ENCODE measurements at regions not wholly inside any gene's neighbourhood (a gene's known extent, or its start where the extent isn't known, plus 50 kb on each side); places are given as distances from the start of the nearest gene placed in this dataset.

DNA sequence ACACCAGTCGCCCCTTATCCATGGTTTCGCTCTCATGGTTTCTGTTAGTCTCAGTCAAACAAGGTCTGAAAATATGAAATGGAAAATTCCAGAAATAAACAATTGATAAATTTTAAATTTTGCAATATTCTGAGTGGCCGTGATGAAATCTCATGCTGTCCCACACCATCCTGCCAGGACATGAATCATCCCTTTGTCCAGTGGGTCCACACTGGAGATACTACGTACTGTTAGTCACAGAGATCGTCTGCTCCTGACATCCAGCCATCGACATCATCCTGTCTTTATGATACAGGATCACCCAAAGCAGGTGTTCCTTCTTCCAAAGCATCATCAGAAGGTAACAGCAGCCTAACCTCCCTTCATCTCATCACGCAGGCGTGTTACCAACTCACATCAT is 76.5 kb upstream of the MSX1 start:
- WGBS (ENCODE audit: low lambda C conversion rate, missing lambda C conversion rate) = 91% methylated on average over 8 of the region's 8 CpGs

GRCh38 chr4:4781936-4782707 is 77.3 kb upstream of the MSX1 start:
- Histone ChIP-seq H3K4me1 (ENCODE audit: insufficient read depth) (peaks cover 8% of the 10 kb centered on the region), H3K4me3 (no peak overlapping the region), H3K27me3 (no peaks in the 10 kb centered on the region), H3K27ac (peak overlapping the region; percentile 20), H3K9me2 (replicated peaks; ENCODE audit: insufficient read depth) (no peaks in the 10 kb centered on the region), H2AFZ (no peak overlapping the region), H3K4me2 (no peak overlapping the region), H3K79me2 (no peaks in the 10 kb centered on the region), H3K36me3 (replicated peaks; ENCODE audit: insufficient read depth, low read depth) (no peaks in the 10 kb centered on the region), H4K20me1 (ENCODE audit: insufficient read depth, poor library complexity, severe bottlenecking) (no peaks in the 10 kb centered on the region), H3K9me3 (ENCODE audit: low read depth) (no peaks in the 10 kb centered on the region)
- TF ChIP-seq, protein P1, sequence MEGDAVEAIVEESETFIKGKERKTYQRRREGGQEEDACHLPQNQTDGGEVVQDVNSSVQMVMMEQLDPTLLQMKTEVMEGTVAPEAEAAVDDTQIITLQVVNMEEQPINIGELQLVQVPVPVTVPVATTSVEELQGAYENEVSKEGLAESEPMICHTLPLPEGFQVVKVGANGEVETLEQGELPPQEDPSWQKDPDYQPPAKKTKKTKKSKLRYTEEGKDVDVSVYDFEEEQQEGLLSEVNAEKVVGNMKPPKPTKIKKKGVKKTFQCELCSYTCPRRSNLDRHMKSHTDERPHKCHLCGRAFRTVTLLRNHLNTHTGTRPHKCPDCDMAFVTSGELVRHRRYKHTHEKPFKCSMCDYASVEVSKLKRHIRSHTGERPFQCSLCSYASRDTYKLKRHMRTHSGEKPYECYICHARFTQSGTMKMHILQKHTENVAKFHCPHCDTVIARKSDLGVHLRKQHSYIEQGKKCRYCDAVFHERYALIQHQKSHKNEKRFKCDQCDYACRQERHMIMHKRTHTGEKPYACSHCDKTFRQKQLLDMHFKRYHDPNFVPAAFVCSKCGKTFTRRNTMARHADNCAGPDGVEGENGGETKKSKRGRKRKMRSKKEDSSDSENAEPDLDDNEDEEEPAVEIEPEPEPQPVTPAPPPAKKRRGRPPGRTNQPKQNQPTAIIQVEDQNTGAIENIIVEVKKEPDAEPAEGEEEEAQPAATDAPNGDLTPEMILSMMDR (IDR thresholded peaks at IDR 0.05; ENCODE audit: poor library complexity) = no peak
- 70% methylated on average over 14 of the region's 14 CpGs for WGBS (ENCODE audit: low lambda C conversion rate, missing lambda C conversion rate)
- DNase-seq (ENCODE audit: low spot score) = no peak

More for the DNA sequence above, 76.5 kb upstream of the MSX1 start:
- Histone ChIP-seq H3K4me2 (no peak overlapping the region), H3K27ac (no peak overlapping the region), H3K4me1 (ENCODE audit: insufficient read depth) (peaks cover 8% of the 10 kb centered on the region), H3K27me3 (no peaks in the 10 kb centered on the region), H3K9me2 (replicated peaks; ENCODE audit: insufficient read depth) (no peaks in the 10 kb centered on the region), H3K4me3 (no peak overlapping the region), H3K79me2 (no peaks in the 10 kb centered on the region), H3K9me3 (ENCODE audit: low read depth) (no peaks in the 10 kb centered on the region), H3K36me3 (replicated peaks; ENCODE audit: insufficient read depth, low read depth) (no peaks in the 10 kb centered on the region), H4K20me1 (ENCODE audit: insufficient read depth, poor library complexity, severe bottlenecking) (no peaks in the 10 kb centered on the region), H2AFZ (no peak overlapping the region)
- DNase-seq (ENCODE audit: low spot score) = no peak
- TF ChIP-seq EZH2phosphoT487 (IDR thresholded peaks at IDR 0.05; ENCODE audit: low read depth, severe bottlenecking, unreplicated experiment) = no peak

GRCh38 chr4:4780729-4781244 is 78.7 kb upstream of the MSX1 start:
- Histone ChIP-seq H3K27ac (no peak overlapping the region), H3K36me3 (replicated peaks; ENCODE audit: insufficient read depth, low read depth) (no peaks in the 10 kb centered on the region), H3K4me1 (ENCODE audit: insufficient read depth) (peaks cover 8% of the 10 kb centered on the region), H3K4me2 (no peak overlapping the region), H4K20me1 (ENCODE audit: insufficient read depth, poor library complexity, severe bottlenecking) (no peaks in the 10 kb centered on the region), H3K9me3 (ENCODE audit: low read depth) (no peaks in the 10 kb centered on the region), H3K4me3 (no peak overlapping the region), H2AFZ (no peak overlapping the region), H3K27me3 (no peaks in the 10 kb centered on the region), H3K79me2 (no peaks in the 10 kb centered on the region), H3K9me2 (replicated peaks; ENCODE audit: insufficient read depth) (no peaks in the 10 kb centered on the region)
- DNase-seq (ENCODE audit: low spot score) = no peak
- TF ChIP-seq, protein P1 (IDR thresholded peaks at IDR 0.05; ENCODE audit: poor library complexity) = peak; percentile 11
- no peak for TF ChIP-seq EZH2phosphoT487 (IDR thresholded peaks at IDR 0.05; ENCODE audit: low read depth, severe bottlenecking, unreplicated experiment)
- WGBS (ENCODE audit: low lambda C conversion rate, missing lambda C conversion rate) = 64% methylated on average over 6 of the region's 6 CpGs

DNA sequence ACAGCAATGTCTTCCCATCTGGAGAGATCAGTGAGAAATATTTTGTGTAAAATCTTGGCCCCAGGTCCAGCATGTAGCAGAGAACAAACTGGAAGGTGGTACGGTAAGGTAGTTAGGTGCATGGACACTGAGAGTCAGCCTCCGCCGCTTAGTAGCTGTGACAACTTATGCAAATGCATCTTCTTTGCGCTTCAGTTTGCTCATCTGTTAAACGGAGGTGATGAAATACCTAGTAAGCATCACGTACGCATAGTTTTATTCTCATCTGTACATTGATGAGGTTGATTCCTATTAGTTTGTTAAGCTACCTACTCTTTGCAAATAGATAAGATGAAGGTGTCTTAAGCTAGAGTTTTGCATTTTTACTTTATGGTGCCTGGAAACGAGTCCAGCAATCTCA is 80.0 kb upstream of the MSX1 start:
- Histone ChIP-seq H3K36me3 (replicated peaks; ENCODE audit: insufficient read depth, low read depth) (no peaks in the 10 kb centered on the region), H3K9me2 (replicated peaks; ENCODE audit: insufficient read depth) (no peaks in the 10 kb centered on the region), H3K9me3 (ENCODE audit: low read depth) (no peaks in the 10 kb centered on the region), H3K4me2 (no peak overlapping the region), H3K4me3 (no peak overlapping the region), H4K20me1 (ENCODE audit: insufficient read depth, poor library complexity, severe bottlenecking) (no peaks in the 10 kb centered on the region), H3K79me2 (no peaks in the 10 kb centered on the region), H2AFZ (no peak overlapping the region), H3K27ac (no peak overlapping the region), H3K27me3 (no peaks in the 10 kb centered on the region), H3K4me1 (ENCODE audit: insufficient read depth) (peaks cover 8% of the 10 kb centered on the region)
- 92% methylated on average over 8 of the region's 8 CpGs for WGBS (ENCODE audit: low lambda C conversion rate, missing lambda C conversion rate)
- DNase-seq (ENCODE audit: low spot score) = no peak
- no peak for TF ChIP-seq EZH2 (IDR thresholded peaks at IDR 0.05; ENCODE audit: borderline replicate concordance)
- TF ChIP-seq, protein P1 (IDR thresholded peaks at IDR 0.05; ENCODE audit: poor library complexity) = no peak

Data from hepatocyte (in vitro differentiated cells).